ENCODE measurements at regions not wholly inside any gene's neighbourhood (a gene's known extent, or its start where the extent isn't known, plus 50 kb on each side); places are given as distances from the start of the nearest gene placed in this dataset.

DNA sequence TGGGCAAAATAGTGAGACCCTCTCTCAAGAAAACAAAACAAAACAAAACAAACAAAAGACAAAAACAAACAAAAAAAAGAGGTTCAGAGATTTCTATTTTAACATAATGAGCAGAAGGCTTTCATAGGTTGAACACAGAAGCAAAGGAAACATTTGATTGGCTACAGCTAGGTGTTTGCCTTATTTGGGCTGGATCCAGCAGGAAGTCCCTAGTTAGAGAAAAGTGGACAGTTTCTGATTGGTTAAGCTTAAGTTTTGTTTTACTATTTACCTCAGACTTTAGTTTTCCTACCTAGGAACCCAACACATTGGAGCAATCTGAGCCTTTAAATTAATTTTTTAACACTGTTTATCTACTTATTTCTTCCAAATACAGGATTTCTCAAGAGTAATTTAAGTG lies 566.5 kb upstream of the PCDH15 start:
- no peak for TF ChIP-seq EZH2 (IDR thresholded peaks at IDR 0.05; ENCODE audit: low read depth, low read length, severe bottlenecking)
- TF ChIP-seq, protein P1, sequence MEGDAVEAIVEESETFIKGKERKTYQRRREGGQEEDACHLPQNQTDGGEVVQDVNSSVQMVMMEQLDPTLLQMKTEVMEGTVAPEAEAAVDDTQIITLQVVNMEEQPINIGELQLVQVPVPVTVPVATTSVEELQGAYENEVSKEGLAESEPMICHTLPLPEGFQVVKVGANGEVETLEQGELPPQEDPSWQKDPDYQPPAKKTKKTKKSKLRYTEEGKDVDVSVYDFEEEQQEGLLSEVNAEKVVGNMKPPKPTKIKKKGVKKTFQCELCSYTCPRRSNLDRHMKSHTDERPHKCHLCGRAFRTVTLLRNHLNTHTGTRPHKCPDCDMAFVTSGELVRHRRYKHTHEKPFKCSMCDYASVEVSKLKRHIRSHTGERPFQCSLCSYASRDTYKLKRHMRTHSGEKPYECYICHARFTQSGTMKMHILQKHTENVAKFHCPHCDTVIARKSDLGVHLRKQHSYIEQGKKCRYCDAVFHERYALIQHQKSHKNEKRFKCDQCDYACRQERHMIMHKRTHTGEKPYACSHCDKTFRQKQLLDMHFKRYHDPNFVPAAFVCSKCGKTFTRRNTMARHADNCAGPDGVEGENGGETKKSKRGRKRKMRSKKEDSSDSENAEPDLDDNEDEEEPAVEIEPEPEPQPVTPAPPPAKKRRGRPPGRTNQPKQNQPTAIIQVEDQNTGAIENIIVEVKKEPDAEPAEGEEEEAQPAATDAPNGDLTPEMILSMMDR (IDR thresholded peaks at IDR 0.05; ENCODE audit: control extremely low read depth in 1 of 3, insufficient read depth in 1 of 3, low read depth in 1 of 3, low read length in 3 of 3) = no peak
- TF ChIP-seq JUN (IDR thresholded peaks at IDR 0.05; ENCODE audit: low read depth, low read length) = no peak
- TF ChIP-seq, protein P2, sequence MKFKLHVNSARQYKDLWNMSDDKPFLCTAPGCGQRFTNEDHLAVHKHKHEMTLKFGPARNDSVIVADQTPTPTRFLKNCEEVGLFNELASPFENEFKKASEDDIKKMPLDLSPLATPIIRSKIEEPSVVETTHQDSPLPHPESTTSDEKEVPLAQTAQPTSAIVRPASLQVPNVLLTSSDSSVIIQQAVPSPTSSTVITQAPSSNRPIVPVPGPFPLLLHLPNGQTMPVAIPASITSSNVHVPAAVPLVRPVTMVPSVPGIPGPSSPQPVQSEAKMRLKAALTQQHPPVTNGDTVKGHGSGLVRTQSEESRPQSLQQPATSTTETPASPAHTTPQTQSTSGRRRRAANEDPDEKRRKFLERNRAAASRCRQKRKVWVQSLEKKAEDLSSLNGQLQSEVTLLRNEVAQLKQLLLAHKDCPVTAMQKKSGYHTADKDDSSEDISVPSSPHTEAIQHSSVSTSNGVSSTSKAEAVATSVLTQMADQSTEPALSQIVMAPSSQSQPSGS (IDR thresholded peaks at IDR 0.05; ENCODE audit: low read length) = no peak
- TF ChIP-seq, protein P3, sequence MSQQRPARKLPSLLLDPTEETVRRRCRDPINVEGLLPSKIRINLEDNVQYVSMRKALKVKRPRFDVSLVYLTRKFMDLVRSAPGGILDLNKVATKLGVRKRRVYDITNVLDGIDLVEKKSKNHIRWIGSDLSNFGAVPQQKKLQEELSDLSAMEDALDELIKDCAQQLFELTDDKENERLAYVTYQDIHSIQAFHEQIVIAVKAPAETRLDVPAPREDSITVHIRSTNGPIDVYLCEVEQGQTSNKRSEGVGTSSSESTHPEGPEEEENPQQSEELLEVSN (IDR thresholded peaks at IDR 0.05) = no peak
- no peak for TF ChIP-seq POLR2A (IDR thresholded peaks at IDR 0.05; ENCODE audit: control extremely low read depth in 1 of 2, low read depth in 2 of 2, low read length in 2 of 2)
- no peak for TF ChIP-seq RFX5 (IDR thresholded peaks at IDR 0.05; ENCODE audit: borderline replicate concordance, low read depth, low read length)
- no peak for TF ChIP-seq POLR2AphosphoS5 (IDR thresholded peaks at IDR 0.05; ENCODE audit: low read depth, low read length)
- TF ChIP-seq SRF (IDR thresholded peaks at IDR 0.05; ENCODE audit: low read depth, low read length) = peak; percentile 65; the same call in 1 of the 2 replicates
- no peak for TF ChIP-seq TAF1 (IDR thresholded peaks at IDR 0.05; ENCODE audit: low read depth, low read length)
- TF ChIP-seq ZNF274 (IDR thresholded peaks at IDR 0.05; ENCODE audit: borderline replicate concordance, extremely low read depth, low read length) = no peak
- TF ChIP-seq, protein P4, sequence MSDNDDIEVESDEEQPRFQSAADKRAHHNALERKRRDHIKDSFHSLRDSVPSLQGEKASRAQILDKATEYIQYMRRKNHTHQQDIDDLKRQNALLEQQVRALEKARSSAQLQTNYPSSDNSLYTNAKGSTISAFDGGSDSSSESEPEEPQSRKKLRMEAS (IDR thresholded peaks at IDR 0.05) = no peak
- TF ChIP-seq EP300 (IDR thresholded peaks at IDR 0.05; ENCODE audit: borderline replicate concordance in 1 of 2, low read depth in 2 of 2, low read length in 2 of 2) = no peak

All from H1 (cell line).